ENCODE measurements at regions not wholly inside any gene's neighbourhood (a gene's known extent, or its start where the extent isn't known, plus 50 kb on each side); places are given as distances from the start of the nearest gene placed in this dataset.
"Not testable (repeated sequence)": the region's sequence is repeated elsewhere in the genome, so short reads cannot be mapped to it uniquely, and the experiment has no call there.

DNA sequence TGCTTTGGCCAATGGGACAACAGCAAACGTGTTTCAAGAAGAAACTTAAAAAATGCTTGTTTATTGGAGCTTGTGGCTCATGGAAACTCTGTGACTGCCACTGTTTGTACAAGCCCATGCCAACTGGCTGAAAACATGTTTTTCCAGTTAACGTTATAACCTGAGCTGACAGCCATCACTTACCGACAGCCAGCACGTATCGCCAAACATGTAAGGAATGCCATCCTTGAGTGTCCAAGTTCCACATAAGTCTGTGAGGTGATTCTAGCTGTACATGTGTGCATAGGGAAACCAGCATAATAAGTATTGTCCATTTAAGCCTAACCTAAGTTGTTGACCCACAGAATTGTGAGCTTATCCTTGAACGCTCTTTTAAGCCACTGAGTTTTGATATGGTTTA is 596.9 kb downstream of the TRHDE start:
- no peak for DNase-seq

GRCh38 chr12:72872238-72872887 is 600.2 kb downstream of the TRHDE start:
- DNase-seq, result no peak

DNA sequence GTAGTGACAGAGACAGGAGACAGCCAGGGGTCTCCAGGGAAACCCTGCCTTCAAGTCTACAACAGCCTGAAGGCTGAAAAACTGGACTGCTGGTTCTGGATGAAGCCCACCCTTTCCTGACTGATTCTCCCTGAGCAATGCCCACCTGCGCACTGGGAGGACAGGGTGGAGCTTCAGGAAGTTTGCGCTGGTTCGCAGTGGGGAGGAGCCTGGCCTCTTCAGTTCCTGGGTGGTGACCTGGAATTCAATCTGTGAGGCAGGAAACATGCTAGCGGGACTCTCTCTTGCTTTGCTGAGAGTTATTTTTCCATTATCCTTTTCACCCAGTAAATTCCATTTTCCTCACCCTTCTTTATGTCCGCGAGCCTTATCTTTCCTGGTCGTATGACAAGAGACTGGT is 600.8 kb downstream of the TRHDE start:
- DNase-seq, result no peak

DNA sequence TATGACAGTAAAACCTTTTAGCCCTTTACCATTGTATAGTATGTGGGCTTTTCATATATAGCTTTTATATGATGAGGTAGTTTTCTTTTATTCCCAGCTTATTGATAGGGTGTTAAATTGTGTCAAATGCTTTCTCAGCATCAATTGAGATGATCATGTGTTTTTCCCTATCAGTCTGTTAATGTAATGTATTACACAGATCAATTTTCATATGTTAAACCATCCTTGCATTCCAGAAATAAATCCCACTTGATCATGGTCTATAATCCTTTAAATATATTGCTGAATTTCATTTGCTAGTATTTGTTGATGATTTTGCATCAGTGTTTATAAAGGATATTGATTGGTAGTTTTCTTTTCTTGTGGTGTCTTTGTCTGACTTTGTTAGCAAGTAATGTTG is 603.9 kb downstream of the TRHDE start:
- no peak for DNase-seq

DNA sequence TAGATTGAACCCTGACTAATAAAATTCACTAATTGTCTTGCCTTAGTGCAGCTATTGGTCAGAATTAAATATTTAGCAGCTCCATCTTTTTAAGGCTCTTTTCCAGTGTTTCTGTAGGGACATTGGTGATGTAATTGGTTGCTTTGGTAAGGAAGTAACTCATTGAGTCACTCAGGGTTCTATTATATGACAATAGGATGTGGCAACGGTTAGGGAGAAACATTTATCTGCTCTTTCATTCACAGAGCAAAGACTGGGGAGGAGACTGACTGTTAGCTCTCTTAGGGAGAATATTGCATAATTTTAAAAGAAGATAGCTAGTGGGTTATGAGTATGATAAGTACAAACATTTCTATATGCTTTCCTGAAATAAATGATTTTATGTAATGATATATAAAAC is 616.5 kb downstream of the TRHDE start:
- DNase-seq, result no peak

DNA sequence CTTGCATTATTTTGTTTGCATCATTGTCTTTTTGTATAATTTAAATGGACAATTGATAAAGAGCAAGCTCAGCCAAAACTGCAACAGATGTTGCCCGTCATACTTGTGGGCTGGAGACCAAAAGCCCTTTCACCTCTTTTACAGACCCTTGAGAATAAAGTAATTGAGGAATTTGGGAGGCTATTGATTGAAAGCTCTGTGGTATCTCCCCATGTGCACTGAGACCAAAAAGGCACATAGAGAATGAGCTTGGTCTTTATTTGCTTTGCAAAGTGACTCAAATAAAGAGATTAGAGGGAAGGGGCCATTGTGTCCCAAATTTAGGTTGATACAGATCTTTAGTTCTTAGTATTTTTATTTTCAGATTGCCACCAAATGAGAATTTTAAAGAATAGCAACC is 617.6 kb downstream of the TRHDE start:
- DNase-seq, result no peak

DNA sequence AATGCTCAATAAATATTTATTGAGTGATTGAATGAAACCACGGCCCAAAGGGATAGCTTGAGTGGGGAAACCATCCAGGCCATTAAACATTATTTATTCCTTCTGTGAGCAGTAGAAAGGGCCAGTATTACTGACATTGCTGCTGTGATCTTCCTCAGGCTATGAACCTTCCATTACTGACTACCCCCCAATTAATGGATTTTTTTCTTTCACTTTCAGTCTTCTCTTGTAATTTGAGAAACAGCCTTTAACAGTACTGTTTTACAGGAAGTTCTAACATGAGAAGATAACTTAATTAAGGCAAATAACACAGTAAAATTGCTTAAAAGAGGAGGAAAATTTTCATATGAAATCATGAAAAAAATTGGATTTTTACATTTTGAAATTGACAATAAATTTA is 629.5 kb downstream of the TRHDE start:
- no peak for DNase-seq

DNA sequence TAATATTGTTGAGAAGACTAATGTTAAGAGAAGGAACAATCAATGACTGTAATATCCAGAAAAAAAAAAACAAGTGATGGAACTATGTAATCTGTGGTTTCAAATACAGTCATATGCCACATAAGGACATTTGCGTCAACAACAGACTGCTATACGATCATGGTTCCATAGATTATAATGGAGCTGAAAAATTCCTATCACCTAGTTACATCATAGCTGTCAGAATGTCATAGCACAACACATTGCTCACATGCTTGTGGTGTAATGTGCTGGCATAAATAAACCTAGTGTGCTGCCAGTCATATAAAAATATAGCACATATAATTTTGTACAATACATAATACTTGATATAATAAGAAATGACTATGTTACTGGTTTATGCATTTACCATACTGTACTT is 653.5 kb downstream of the TRHDE start:
- DNase-seq, result no peak

DNA sequence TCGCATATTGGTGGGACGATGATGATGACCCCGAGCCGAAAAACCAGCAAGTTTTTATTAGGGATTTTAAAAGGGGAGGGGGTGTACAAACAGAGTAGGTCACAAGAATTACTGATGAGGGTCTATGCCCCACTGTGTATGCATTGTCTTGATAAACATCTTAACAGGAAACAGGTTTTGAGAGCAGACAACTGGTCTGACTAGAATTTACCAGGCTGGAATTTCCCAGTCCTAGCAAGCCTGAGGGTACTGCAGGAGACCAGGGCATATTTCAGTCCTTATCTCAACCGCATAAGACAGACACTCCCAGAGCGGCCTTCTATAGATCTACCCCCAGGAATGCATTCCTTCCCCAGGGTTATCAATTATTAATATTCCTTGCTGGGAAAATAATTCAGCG is 659.7 kb downstream of the TRHDE start:
- not testable (repeated sequence) for DNase-seq

DNA sequence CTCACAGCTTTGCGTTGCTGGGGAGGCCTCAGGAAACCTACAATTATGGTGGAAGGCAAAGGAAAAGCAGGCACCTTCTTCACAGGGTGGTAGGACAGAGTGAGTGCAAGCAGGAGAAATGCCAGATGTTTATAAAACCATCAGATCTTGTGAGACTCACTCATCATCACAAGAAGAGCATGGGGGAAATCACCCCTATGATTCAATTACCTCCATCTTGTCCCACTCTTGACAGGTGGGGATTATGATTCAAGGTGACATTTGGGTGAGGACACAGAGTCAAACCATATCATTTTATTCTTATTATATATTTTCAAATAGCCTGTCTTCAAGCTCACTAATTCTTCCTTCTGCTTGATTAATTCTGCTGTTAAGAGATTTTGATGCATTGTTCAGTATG is 665.3 kb downstream of the TRHDE start:
- DNase-seq, result no peak

DNA sequence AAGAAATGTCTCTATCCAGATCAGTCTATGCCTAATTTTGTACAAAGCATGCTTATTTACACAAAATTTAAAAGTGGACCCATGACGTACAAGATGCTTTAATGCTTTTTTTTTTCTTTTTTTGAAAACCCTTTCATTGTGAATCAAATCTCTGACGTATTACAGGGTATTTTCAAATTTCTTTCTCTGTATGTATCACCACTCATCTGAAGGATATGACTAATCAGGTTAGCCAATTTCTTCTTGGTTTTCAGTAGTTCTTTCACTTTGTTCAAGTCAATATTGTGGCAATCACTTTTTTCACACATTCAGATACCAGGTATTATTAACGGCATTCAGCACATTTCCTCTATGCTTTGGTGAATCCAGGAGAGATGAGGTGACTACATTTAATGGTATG is 685.3 kb downstream of the TRHDE start:
- no peak for DNase-seq

DNA sequence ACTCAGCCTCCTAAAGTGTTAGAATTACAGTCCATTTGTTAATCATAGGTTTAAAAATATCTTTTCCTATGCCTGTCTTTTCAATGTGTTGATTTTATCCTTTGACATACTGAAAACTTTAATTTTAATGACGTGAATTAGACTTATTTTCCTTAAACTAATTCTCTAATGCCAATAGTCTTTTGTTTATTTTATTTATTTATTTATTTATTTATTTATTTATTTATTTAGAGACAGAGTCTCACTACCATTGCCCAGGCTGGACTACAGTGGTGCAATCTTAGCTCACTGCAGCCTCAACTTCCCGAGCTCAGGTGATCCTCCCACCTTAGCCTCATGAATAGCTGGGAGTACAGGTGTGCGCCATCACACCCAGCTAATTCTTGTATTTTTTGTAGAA is 694.5 kb downstream of the TRHDE start:
- no peak for DNase-seq

- no peak for DNase-seq
Measured at GRCh38 chr12:72974954-72975555, 702.9 kb downstream of the TRHDE start.

DNA sequence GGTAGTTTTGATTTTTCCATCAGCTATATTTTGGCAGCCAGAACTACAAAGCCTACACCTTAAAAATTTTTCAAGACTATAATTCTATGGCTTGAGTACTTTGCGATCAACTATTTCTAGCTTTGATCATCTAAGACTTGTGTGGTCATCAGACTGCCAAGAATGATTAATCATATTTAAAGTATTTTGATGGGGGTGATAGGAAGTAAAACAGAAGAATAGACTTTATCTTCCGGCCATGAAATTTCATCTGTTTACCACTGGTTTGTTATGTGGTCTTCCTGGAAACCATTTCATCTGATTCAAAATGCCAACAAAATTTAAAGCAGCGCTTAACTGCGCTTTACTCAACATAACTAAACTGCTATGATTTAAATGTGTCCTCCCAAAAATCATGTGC is 706.8 kb downstream of the TRHDE start:
- DNase-seq, result no peak

DNA sequence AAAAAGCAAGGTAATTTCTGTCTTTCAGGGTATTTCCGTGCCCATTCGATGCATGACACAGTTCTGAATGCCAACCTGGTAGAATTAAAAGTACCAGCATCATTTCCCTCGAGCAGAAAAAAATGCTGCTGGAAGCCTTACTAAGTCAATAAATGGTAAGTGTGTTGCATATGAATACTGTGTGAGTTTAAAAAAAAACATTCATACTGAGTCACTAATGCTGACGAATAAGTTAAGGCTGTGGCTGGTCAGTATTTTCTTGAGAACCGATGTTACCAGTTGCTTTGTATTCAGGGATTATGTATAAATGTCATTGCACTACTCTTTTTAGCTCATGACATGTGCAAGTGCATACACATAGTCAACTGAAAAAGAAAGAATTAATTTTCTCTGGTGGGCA is 710.2 kb downstream of the TRHDE start:
- no peak for DNase-seq

- DNase-seq, result no peak
Measured at GRCh38 chr12:72986963-72987362, 714.8 kb downstream of the TRHDE start.

DNA sequence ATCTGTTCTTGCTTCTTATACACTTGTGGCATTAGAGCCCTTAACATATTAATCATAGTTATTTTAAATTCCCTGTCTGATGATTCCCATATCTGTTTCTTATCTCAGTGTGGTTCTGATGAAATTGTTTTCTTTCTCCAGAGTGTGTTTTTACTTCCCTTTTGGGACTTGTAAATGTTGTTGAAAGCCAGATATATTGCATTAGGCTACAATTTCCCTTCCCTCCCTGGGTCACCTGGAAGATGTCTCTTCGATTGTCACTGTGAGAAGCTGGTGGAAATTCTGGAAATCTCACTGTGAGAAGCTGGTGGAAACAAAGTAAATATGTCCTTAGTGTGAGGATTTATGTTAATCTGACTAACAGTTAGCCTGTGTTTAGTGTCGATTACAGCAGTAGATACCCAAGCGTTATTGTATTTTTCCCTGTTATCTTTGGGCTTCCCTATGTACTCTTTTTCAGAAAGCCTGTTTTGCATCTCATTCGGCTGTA is 717.3 kb downstream of the TRHDE start:
- no peak for DNase-seq

GRCh38 chr12:72995029-72995428 is 722.9 kb downstream of the TRHDE start:
- DNase-seq, result not testable (repeated sequence)

- no peak for DNase-seq
Measured at GRCh38 chr12:72995616-72996015, 723.4 kb downstream of the TRHDE start.

GRCh38 chr12:73001806-73002205 is 729.6 kb downstream of the TRHDE start:
- DNase-seq, result not testable (repeated sequence)

- DNase-seq, result not testable (repeated sequence)
Measured at GRCh38 chr12:73002504-73002903, 730.3 kb downstream of the TRHDE start.

- not testable (repeated sequence) for DNase-seq
Measured at GRCh38 chr12:73009138-73009834, 737.1 kb downstream of the TRHDE start.

- no peak for DNase-seq
Measured at GRCh38 chr12:73017981-73018380, 745.8 kb downstream of the TRHDE start.

DNA sequence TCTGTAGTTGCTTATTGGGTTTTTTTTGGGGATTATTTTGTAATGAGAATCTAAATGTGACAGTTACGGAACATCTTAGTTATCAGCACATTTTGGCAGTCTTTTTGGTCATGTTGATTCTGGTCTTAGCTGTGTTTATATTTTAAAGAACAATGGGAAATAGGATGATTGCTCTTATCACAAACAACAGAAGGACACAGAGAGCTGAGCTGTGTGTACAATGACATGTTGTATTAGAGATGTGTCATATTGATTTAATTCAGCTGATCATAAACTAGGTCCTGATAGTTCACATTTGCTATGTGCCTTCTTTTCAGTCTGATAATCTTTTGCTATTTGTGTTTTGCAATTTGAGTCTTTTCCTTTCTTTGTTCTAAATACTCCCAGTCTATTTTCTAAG is 781.7 kb downstream of the TRHDE start:
- no peak for DNase-seq
